GM18873 (cell line): ENCODE measurements at regions not wholly inside any gene's neighbourhood (a gene's known extent, or its start where the extent isn't known, plus 50 kb on each side); places are given as distances from the start of the nearest gene placed in this dataset.
A peak's percentile ranks its signal among the peaks of the same experiment; 100 is the strongest.

Source experiments
- ATAC-seq: cut with Tn5 transposase; IDR thresholded peaks from one replicate; pipeline ENCODE4 v1.9.1; 2021; ENCODE audit warnings: mild to moderate bottlenecking, moderate library complexity, moderate number of reproducible peaks; ENCODE audit not compliant: unreplicated experiment, low FRiP score

GRCh38 chr2:149271575-149271974, 58.8 kb upstream of the LYPD6 start:
- peak; percentile 84 for ATAC-seq

- no peak for ATAC-seq
These were observed 52.1 kb upstream of the LYPD6 start for GRCh38 chr2:149278161-149278871.

GRCh38 chr2:149278872-149279264, 51.5 kb upstream of the LYPD6 start:
- no peak for ATAC-seq
